Smooth muscle cell (in vitro differentiated cells): ENCODE measurements at regions not wholly inside any gene's neighbourhood (a gene's known extent, or its start where the extent isn't known, plus 50 kb on each side); places are given as distances from the start of the nearest gene placed in this dataset.

ENCODE experiments used
- DNase-seq: peaks from one replicate; lab custom pipeline; 2025; ENCODE audit not compliant: unreplicated experiment; lab: John Stamatoyannopoulos, UW
- H2AFZ ChIP-seq: fragments of 200-600 bp; sonication (generic); 2 replicates; pipeline ENCODE4 v1.6.0; 2016; ENCODE audit warnings: antibody characterized with exemption, low read depth, mild to moderate bottlenecking
- H3F3A ChIP-seq: fragments of 200-600 bp; sonication (generic); 2 replicates; pipeline ENCODE4 v1.6.0; 2017; ENCODE audit warnings: antibody characterized with exemption, low read depth
- H3K27ac ChIP-seq: fragments of 200-600 bp; sonication (generic); 2 replicates; pipeline ENCODE4 v1.5.1; 2016; ENCODE audit warnings: low read depth, mild to moderate bottlenecking
- H3K27me3 ChIP-seq: fragments of 200-600 bp; sonication (generic); 2 replicates; pipeline ENCODE4 v1.6.1; 2016; ENCODE audit warnings: low read depth, mild to moderate bottlenecking
- H3K36me3 ChIP-seq: fragments of 200-600 bp; sonication (generic); 2 replicates; pipeline ENCODE4 v1.5.1; 2016; ENCODE audit warnings: low read depth
- H3K4me1 ChIP-seq: fragments of 200-600 bp; sonication (generic); 2 replicates; pipeline ENCODE4 v1.5.1; 2016; ENCODE audit warnings: low read depth
- H3K4me2 ChIP-seq: fragments of 200-600 bp; sonication (generic); 2 replicates; pipeline ENCODE4 v1.6.0; 2016; ENCODE audit warnings: mild to moderate bottlenecking
- H3K4me3 ChIP-seq: fragments of 200-600 bp; sonication (generic); 2 replicates; pipeline ENCODE4 v1.5.1; 2016; ENCODE audit warnings: mild to moderate bottlenecking
- H3K79me2 ChIP-seq: fragments of 200-600 bp; sonication (generic); 2 replicates; pipeline ENCODE4 v1.6.0; 2016; ENCODE audit warnings: low read depth, mild to moderate bottlenecking
- H3K9ac ChIP-seq: fragments of 200-600 bp; sonication (generic); 2 replicates; pipeline ENCODE4 v1.6.0; 2016; ENCODE audit warnings: low read depth
- H3K9me3 ChIP-seq: fragments of 200-600 bp; sonication (generic); replicated peaks from 2 replicates; pipeline ENCODE4 v1.5.1; 2016; ENCODE audit warnings: low read depth
- H4K20me1 ChIP-seq: fragments of 200-600 bp; sonication (generic); 2 replicates; pipeline ENCODE4 v1.6.0; 2016; ENCODE audit warnings: low read depth
- WGBS: methylation state at CpG from one replicate; pipeline ENCODE4 v1.1.7; 2016; ENCODE audit warnings: low lambda C conversion rate; 5-methylcytosine and 5-hydroxymethylcytosine counted together
- TF ChIP-seq, protein P1 (sequence below): fragments of 200-600 bp; sonication (generic); IDR thresholded peaks from 2 replicates; pipeline ENCODE4 v1.5.1; 2017; ENCODE audit warnings: borderline replicate concordance, mild to moderate bottlenecking, antibody characterized with exemption; ENCODE audit not compliant: insufficient read depth, poor library complexity, severe bottlenecking

DNA sequence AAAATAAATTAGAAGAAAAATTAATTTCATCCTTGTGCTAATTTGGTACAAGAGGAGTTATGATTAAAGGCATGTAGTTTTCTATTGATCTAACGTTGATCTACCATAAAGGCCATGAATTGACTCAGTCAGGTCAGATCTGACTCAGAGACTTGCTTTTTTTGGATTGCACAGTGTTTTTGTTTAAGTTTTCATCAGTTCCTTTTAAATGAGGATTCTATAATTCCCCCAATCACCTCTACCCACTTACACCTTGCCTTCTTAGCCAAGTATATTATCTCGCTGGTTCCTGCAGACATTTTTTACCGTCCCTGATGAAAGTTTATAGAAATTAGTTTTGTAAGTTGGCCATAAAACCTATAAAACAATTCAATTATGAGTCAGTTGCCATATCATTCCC, 132.4 kb upstream of the PALS2 start:
- Histone ChIP-seq H3K4me1 (no peaks in the 10 kb centered on the region), H3K4me3 (no peak overlapping the region), H3K79me2 (no peaks in the 10 kb centered on the region), H3F3A (no peaks in the 10 kb centered on the region), H4K20me1 (no peaks in the 10 kb centered on the region), H3K9me3 (no peaks in the 10 kb centered on the region), H3K27ac (no peak overlapping the region), H3K27me3 (no peaks in the 10 kb centered on the region), H3K36me3 (no peaks in the 10 kb centered on the region), H2AFZ (no peak overlapping the region), H3K9ac (no peak overlapping the region), H3K4me2 (no peak overlapping the region)
- TF ChIP-seq, protein P1, sequence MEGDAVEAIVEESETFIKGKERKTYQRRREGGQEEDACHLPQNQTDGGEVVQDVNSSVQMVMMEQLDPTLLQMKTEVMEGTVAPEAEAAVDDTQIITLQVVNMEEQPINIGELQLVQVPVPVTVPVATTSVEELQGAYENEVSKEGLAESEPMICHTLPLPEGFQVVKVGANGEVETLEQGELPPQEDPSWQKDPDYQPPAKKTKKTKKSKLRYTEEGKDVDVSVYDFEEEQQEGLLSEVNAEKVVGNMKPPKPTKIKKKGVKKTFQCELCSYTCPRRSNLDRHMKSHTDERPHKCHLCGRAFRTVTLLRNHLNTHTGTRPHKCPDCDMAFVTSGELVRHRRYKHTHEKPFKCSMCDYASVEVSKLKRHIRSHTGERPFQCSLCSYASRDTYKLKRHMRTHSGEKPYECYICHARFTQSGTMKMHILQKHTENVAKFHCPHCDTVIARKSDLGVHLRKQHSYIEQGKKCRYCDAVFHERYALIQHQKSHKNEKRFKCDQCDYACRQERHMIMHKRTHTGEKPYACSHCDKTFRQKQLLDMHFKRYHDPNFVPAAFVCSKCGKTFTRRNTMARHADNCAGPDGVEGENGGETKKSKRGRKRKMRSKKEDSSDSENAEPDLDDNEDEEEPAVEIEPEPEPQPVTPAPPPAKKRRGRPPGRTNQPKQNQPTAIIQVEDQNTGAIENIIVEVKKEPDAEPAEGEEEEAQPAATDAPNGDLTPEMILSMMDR = no peak
- WGBS = 92% methylated on average over 3 of the region's 3 CpGs
- DNase-seq = no peak

DNA sequence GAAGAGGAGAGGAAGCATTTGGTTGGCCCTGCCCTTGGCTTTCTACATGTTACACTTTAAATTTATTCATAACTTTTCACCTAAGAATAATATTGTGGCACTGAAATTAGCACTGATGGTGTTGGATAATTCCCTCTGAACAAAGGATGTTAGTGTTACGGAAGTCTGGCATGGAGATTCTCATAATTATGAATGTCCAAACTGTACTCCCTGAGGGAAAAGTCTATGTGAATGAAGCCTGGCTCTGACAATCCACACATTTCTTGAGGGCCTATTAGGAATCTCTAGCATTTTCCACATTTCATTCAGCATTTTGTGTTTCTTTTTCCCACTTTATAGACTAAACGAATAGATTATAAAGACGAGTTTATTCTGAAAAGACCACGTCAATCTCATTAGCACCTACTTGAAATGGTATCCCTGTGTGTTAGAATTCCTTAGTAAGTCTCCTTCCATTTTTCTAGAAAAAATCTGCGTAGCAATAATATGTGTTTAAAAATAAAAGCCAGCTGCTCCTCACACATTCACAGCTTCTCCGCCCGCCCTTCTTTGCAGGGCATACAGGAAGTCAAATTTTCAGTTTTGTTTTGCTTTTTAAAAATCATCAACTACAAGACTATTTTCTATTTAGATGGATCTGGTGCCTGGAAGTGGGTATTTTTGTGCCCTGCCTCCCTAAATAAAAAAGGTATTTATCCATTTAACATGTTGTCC, 131.8 kb upstream of the PALS2 start:
- TF ChIP-seq, protein P1 = no peak
- no peak for DNase-seq
- Histone ChIP-seq H3F3A (no peaks in the 10 kb centered on the region), H3K4me2 (no peak overlapping the region), H2AFZ (no peak overlapping the region), H3K4me3 (no peak overlapping the region), H3K36me3 (no peaks in the 10 kb centered on the region), H4K20me1 (no peaks in the 10 kb centered on the region), H3K9me3 (no peaks in the 10 kb centered on the region), H3K9ac (no peak overlapping the region), H3K4me1 (no peaks in the 10 kb centered on the region), H3K27ac (no peak overlapping the region), H3K79me2 (no peaks in the 10 kb centered on the region), H3K27me3 (no peaks in the 10 kb centered on the region)
- 90% methylated on average over 7 of the region's 7 CpGs for WGBS

DNA sequence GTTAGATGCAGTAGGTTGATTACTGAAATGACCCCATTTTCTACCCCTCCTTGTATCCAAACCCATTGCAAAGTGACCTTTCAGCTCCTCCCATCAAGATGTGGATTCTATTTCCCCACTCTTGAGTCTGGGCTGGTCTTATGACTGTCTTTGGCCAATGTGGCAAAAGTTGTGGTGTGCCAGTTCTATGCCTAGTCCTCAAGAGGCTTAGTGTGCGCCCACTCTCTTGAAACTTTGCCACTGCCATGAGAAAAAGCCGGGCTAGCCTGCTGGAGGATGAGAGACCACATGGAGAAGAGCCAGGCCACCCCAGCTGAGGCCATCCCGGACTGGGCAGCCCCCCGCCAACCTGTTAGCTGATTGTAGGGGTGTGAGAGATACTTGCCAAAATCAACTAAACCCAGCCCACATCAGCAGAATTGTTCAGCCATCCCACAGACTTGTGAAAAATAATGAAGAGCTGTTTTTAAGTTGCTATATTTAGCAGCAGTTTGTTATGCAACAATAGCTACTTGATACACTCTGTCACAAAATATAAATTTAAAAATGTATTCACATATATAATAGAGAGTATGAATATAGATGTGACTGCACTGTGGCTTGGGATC, 131.0 kb upstream of the PALS2 start:
- Histone ChIP-seq H3K4me2 (no peak overlapping the region), H4K20me1 (no peaks in the 10 kb centered on the region), H3K27me3 (no peaks in the 10 kb centered on the region), H3K79me2 (no peaks in the 10 kb centered on the region), H3K9me3 (no peaks in the 10 kb centered on the region), H3K4me3 (no peak overlapping the region), H3K27ac (no peak overlapping the region), H3K4me1 (no peaks in the 10 kb centered on the region), H3K9ac (no peak overlapping the region), H3K36me3 (no peaks in the 10 kb centered on the region), H2AFZ (no peak overlapping the region), H3F3A (no peaks in the 10 kb centered on the region)
- TF ChIP-seq, protein P1 = no peak
- 75% methylated on average over 4 of the region's 4 CpGs for WGBS
- no peak for DNase-seq
